H9 (cell line): ENCODE measurements at regions not wholly inside any gene's neighbourhood (a gene's known extent, or its start where the extent isn't known, plus 50 kb on each side); places are given as distances from the start of the nearest gene placed in this dataset.

Source experiments
- DNase-seq: peaks from one replicate; pipeline ENCODE4 v3.0.0-alpha.2; 2017
- H2AFZ ChIP-seq: one replicate; pipeline ENCODE4 v1.6.1; 2013; ENCODE audit warnings: mild to moderate bottlenecking, low read length, control low read depth, moderate library complexity
- H2AK5ac ChIP-seq: 2 replicates; pipeline ENCODE4 v1.6.1; 2013; ENCODE audit warnings: low read length, control low read depth, mixed read lengths; ENCODE audit not compliant: insufficient read length
- H2BK120ac ChIP-seq: one replicate; pipeline ENCODE4 v1.6.1; 2013; ENCODE audit warnings: low read depth, mild to moderate bottlenecking, low read length, control low read depth, inconsistent platforms; ENCODE audit not compliant: poor library complexity, severe bottlenecking
- H2BK12ac ChIP-seq: 2 replicates; pipeline ENCODE4 v1.6.1; 2013; ENCODE audit warnings: low read length, control low read depth, mixed read lengths, low read depth; ENCODE audit not compliant: insufficient read length
- H2BK15ac ChIP-seq: 2 replicates; pipeline ENCODE4 v1.6.1; 2013; ENCODE audit warnings: low read depth, low read length, control low read depth
- H2BK20ac ChIP-seq: one replicate; pipeline ENCODE4 v1.6.1; 2013; ENCODE audit warnings: low read depth, mild to moderate bottlenecking, low read length, control low read depth, inconsistent platforms; ENCODE audit not compliant: poor library complexity, severe bottlenecking
- H2BK5ac ChIP-seq: 2 replicates; pipeline ENCODE4 v1.6.1; 2013; ENCODE audit warnings: low read length, control low read depth, mixed read lengths; ENCODE audit not compliant: insufficient read length
- H3K14ac ChIP-seq: 2 replicates; pipeline ENCODE4 v1.6.1; 2013; ENCODE audit warnings: low read length, control low read depth; ENCODE audit not compliant: insufficient read depth
- H3K18ac ChIP-seq: 2 replicates; pipeline ENCODE4 v1.6.1; 2013; ENCODE audit warnings: low read depth, mild to moderate bottlenecking, mixed read lengths, low read length, control low read depth; ENCODE audit not compliant: insufficient read length
- H3K23ac ChIP-seq: 2 replicates; pipeline ENCODE4 v1.6.1; 2013; ENCODE audit warnings: low read length, control low read depth, mixed read lengths, low read depth; ENCODE audit not compliant: insufficient read length
- H3K23me2 ChIP-seq: 2 replicates; pipeline ENCODE4 v1.6.1; 2013; ENCODE audit warnings: low read depth, mild to moderate bottlenecking, mixed read lengths, low read length, control low read depth; ENCODE audit not compliant: insufficient read length, poor library complexity, severe bottlenecking
- H3K27ac ChIP-seq: 2 replicates; pipeline ENCODE4 v1.5.1; 2013; ENCODE audit warnings: low read length, control low read depth, mixed read lengths, low read depth; ENCODE audit not compliant: insufficient read length
- H3K27me3 ChIP-seq: 2 replicates; pipeline ENCODE4 v1.6.1; 2013; ENCODE audit warnings: low read length, control low read depth, inconsistent platforms; ENCODE audit not compliant: insufficient read depth
- H3K4ac ChIP-seq: 2 replicates; pipeline ENCODE4 v1.6.1; 2013; ENCODE audit warnings: low read depth, mild to moderate bottlenecking, control low read depth, inconsistent platforms, low read length, moderate library complexity
- H3K4me1 ChIP-seq: 2 replicates; pipeline ENCODE4 v1.6.1; 2013; ENCODE audit warnings: low read length, control low read depth, inconsistent platforms; ENCODE audit not compliant: insufficient read depth
- H3K4me2 ChIP-seq: 2 replicates; pipeline ENCODE4 v1.6.1; 2013; ENCODE audit warnings: low read length, control low read depth, mixed read lengths; ENCODE audit not compliant: insufficient read length, insufficient read depth
- H3K56ac ChIP-seq: 2 replicates; pipeline ENCODE4 v1.6.1; 2013; ENCODE audit warnings: low read depth, mild to moderate bottlenecking, mixed read lengths, low read length, control low read depth; ENCODE audit not compliant: insufficient read length
- H3K79me1 ChIP-seq: 2 replicates; pipeline ENCODE4 v1.6.1; 2013; ENCODE audit warnings: low read depth, mild to moderate bottlenecking, moderate library complexity, low read length, control low read depth, inconsistent platforms; ENCODE audit not compliant: insufficient read depth, poor library complexity, severe bottlenecking
- H3K79me2 ChIP-seq: 2 replicates; pipeline ENCODE4 v1.6.1; 2013; ENCODE audit warnings: low read length, control low read depth, inconsistent platforms; ENCODE audit not compliant: insufficient read depth
- H3K9ac ChIP-seq: 2 replicates; pipeline ENCODE4 v1.6.1; 2013; ENCODE audit warnings: low read length, control low read depth, mixed read lengths; ENCODE audit not compliant: insufficient read length; ENCODE audit errors: extremely low read depth
- H3K9me3 ChIP-seq: one replicate; pipeline ENCODE4 v1.6.1; 2013; ENCODE audit warnings: low read depth, low read length, inconsistent platforms; ENCODE audit not compliant: control insufficient read depth
- H3T11ph ChIP-seq: one replicate; pipeline ENCODE4 v1.6.1; 2013; ENCODE audit warnings: mild to moderate bottlenecking, low read length, control low read depth, inconsistent platforms
- H4K20me1 ChIP-seq: one replicate; pipeline ENCODE4 v1.6.1; 2013; ENCODE audit not compliant: control insufficient read depth, insufficient read length, insufficient read depth
- H4K5ac ChIP-seq: 2 replicates; pipeline ENCODE4 v1.6.1; 2013; ENCODE audit warnings: low read depth, mild to moderate bottlenecking, mixed read lengths, low read length, control low read depth; ENCODE audit not compliant: insufficient read length
- H4K8ac ChIP-seq: replicated peaks from 2 replicates; pipeline ENCODE4 v1.6.1; 2013; ENCODE audit warnings: low read length, control low read depth, mixed read lengths, low read depth; ENCODE audit not compliant: insufficient read length
- H4K91ac ChIP-seq: 2 replicates; pipeline ENCODE4 v1.6.1; 2013; ENCODE audit warnings: low read depth, mild to moderate bottlenecking, moderate library complexity, mixed read lengths, low read length, control low read depth; ENCODE audit not compliant: insufficient read length
- H3K27ac Mint-ChIP-seq, 3 experiments: 2 replicates in 2 of 3; 3 replicates in 1 of 3; pipeline ENCODE4 v1.8.0; 2020 to 2021; ENCODE audit warnings: mixed read lengths in 3 of 3, mild to moderate bottlenecking in 1 of 3, moderate library complexity in 1 of 3
- H3K27me3 Mint-ChIP-seq: 2 replicates; pipeline ENCODE4 v1.8.0; 2021; ENCODE audit warnings: low read depth, mild to moderate bottlenecking, moderate library complexity, mixed read lengths
- H3K36me3 Mint-ChIP-seq, 3 experiments: 2 replicates in 2 of 3; 3 replicates in 1 of 3; pipeline ENCODE4 v1.8.0; 2020 to 2021; ENCODE audit warnings: low read depth in 3 of 3, mixed read lengths in 3 of 3; ENCODE audit not compliant: insufficient read depth in 1 of 3
- H3K4me1 Mint-ChIP-seq, 2 experiments: 2 replicates each; pipeline ENCODE4 v1.8.0; 2020; ENCODE audit warnings: mixed read lengths in 2 of 2
- H3K4me3 Mint-ChIP-seq, 2 experiments: 2 replicates in 1 of 2; 3 replicates in 1 of 2; pipeline ENCODE4 v1.8.0; 2020 to 2021; ENCODE audit warnings: mild to moderate bottlenecking in 2 of 2, mixed read lengths in 2 of 2, moderate library complexity in 1 of 2
- H3K9me3 Mint-ChIP-seq, 2 experiments: 2 replicates in 1 of 2; 3 replicates in 1 of 2; pipeline ENCODE4 v1.8.0; 2020; ENCODE audit warnings: mild to moderate bottlenecking in 2 of 2, mixed read lengths in 2 of 2, moderate library complexity in 1 of 2
- CTCF ChIP-seq: fragments of 200-600 bp; sonication (generic); conservative IDR thresholded peaks from 3 replicates; pipeline ENCODE4 v1.8.0; 2021; ENCODE audit warnings: antibody characterized with exemption, mild to moderate bottlenecking
- WGBS: extraction: QIAGEN DNeasy Blood & Tissue Kit; methylation state at CpG from one replicate; pipeline ENCODE4 v1.1.7; 2013; ENCODE audit warnings: missing lambda C conversion rate, low lambda C conversion rate, mixed read lengths; ENCODE audit not compliant: insufficient read length; ENCODE audit errors: extremely low coverage; 5-methylcytosine and 5-hydroxymethylcytosine counted together

DNA sequence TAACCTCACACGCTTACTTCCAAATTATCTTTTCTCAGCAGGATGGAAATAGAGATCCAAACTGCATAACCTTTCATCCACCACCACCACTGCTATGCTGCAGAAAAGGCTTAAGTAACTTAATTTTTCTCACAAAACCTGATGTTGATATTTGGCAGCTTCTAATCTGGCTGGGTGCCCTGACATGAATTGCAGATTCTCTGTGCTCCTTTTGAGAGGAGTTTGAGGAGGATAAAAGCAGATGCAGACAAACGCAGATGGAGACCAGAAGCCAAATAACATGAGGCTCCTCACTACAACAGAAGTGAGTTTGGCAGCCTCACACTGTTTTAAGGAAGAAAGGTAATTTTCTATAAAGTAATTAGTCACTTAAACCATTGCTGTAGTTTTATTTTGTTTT, 646.2 kb upstream of the ATXN8OS start:
- Histone ChIP-seq H2BK12ac (no peak overlapping the region), H3K56ac (no peak overlapping the region), H3K79me1 (no peaks in the 10 kb centered on the region), H2BK120ac (no peak overlapping the region), H3K9me3 (no peaks in the 10 kb centered on the region), H3K9ac (no peak overlapping the region), H2BK20ac (no peak overlapping the region), H3K27ac (no peak overlapping the region), H4K91ac (no peak overlapping the region), H3K14ac (no peak overlapping the region), H3K4ac (no peak overlapping the region), H3K18ac (no peak overlapping the region), H2BK5ac (no peak overlapping the region), H4K5ac (no peak overlapping the region), H3T11ph (no peak overlapping the region), H4K20me1 (no peaks in the 10 kb centered on the region), H3K79me2 (no peaks in the 10 kb centered on the region), H3K27me3 (no peaks in the 10 kb centered on the region), H3K4me1 (peaks cover 4% of the 10 kb centered on the region), H2BK15ac (no peak overlapping the region), H2AK5ac (no peak overlapping the region), H3K23ac (no peak overlapping the region), H3K23me2 (no peaks in the 10 kb centered on the region), H2AFZ (no peak overlapping the region), H4K8ac (no peak overlapping the region), H3K4me2 (no peak overlapping the region)
- Mint-ChIP-seq H3K4me1 (peaks cover 18 to 22% of the 10 kb centered on the region in 2 experiments), H3K4me3 (no peak overlapping the region), H3K27ac (no peak overlapping the region), H3K9me3 (no peaks in the 10 kb centered on the region; a peak in 1 of 5 replicates), H3K36me3 (no peaks in the 10 kb centered on the region; a peak in 1 of 7 replicates), H3K27me3 (no peaks in the 10 kb centered on the region)
- no peak for DNase-seq
- WGBS: no CpG with 5 or more reads among the region's 2 CpGs
- no peak for TF ChIP-seq CTCF
